HepG2 (cell line): ENCODE measurements at regions not wholly inside any gene's neighbourhood (a gene's known extent, or its start where the extent isn't known, plus 50 kb on each side); places are given as distances from the start of the nearest gene placed in this dataset.

Experiments used
- ATAC-seq: fragments of 200-7000 bp; cut with Tn5 transposase; 3 replicates; pipeline ENCODE4 v1.9.1; 2020; ENCODE audit warnings: mild to moderate bottlenecking, moderate library complexity
- BruUV-seq: library from RNA; stranded (reverse); fragments of 400-500 nt; replicated peaks from 2 replicates; lab custom pipeline; 2021; lab: Mats Ljungman, UMichigan
- CTCF ChIA-PET: fragments of 300-600 bp; formaldehyde crosslinking; extraction: SDS; loops from one replicate; lab custom pipeline; 2021; ENCODE audit warnings: low total read pairs, inconsistent platforms, low intra/inter-chr PET ratio; lab: Yijun Ruan, JAX
- POLR2A ChIA-PET: fragments of 350-600 bp; sonication (Branson Sonifier 250); formaldehyde crosslinking; loops from one replicate; lab custom pipeline; 2020; ENCODE audit warnings: antibody characterized with exemption, inconsistent platforms; lab: Yijun Ruan, JAX
- DNase-seq: peaks from one replicate; pipeline ENCODE4 v3.0.0-alpha.2; 2015; ENCODE audit warnings: low spot score
- FAIRE-seq: peaks from 3 replicates; lab custom pipeline; 2011; peaks lifted over from hg19 to GRCh38; lab: Jason Lieb, UNC
- H2AFZ ChIP-seq: one replicate; pipeline ENCODE4 v1.6.1; 2011; ENCODE audit warnings: low read length, inconsistent platforms
- H3K27ac ChIP-seq: fragments of 300-600 bp; 3 replicates; pipeline ENCODE4 v1.8.0; 2011; ENCODE audit warnings: mixed run types, mild to moderate bottlenecking, mixed read lengths, low read length, inconsistent platforms; ENCODE audit not compliant: insufficient read depth; ENCODE audit errors: extremely low read length
- H3K27me3 ChIP-seq, 2 experiments: fragments of 200-600 bp in 1 of 2; 2 replicates in 1 of 2; 3 replicates in 1 of 2; pipeline versions ENCODE4 v1.6.0 to v1.8.0; 2011; ENCODE audit warnings: low read length in 2 of 2, mild to moderate bottlenecking in 2 of 2, moderate library complexity in 2 of 2, inconsistent platforms in 1 of 2; ENCODE audit not compliant: insufficient read depth in 2 of 2, control insufficient read depth in 1 of 2
- H3K36me3 ChIP-seq, 2 experiments: fragments of 200-600 bp in 1 of 2; replicated peaks in 1 of 2; 2 replicates in 1 of 2; 3 replicates in 1 of 2; pipeline versions ENCODE4 v1.5.1 to v1.8.0; 2011; ENCODE audit warnings: low read length in 2 of 2, inconsistent platforms in 1 of 2; ENCODE audit not compliant: insufficient read depth in 2 of 2, control insufficient read depth in 1 of 2
- H3K4me1 ChIP-seq: 2 replicates; pipeline ENCODE4 v1.5.1; 2012; ENCODE audit warnings: low read length, inconsistent platforms; ENCODE audit not compliant: insufficient read depth
- H3K4me2 ChIP-seq: 2 replicates; pipeline ENCODE4 v1.6.0; 2011; ENCODE audit warnings: low read depth, low read length, inconsistent platforms
- H3K4me3 ChIP-seq, 3 experiments: fragments of 200-600 bp in 1 of 3; sonication (generic), shearing (Covaris generic) in 1 of 3; replicated peaks in 1 of 3; 2 replicates each; pipeline ENCODE4 v1.5.1; 2011 to 2016; ENCODE audit warnings: low read length in 3 of 3, inconsistent platforms in 2 of 3, low read depth in 2 of 3, mild to moderate bottlenecking in 2 of 3, control low read depth in 1 of 3, mixed read lengths in 1 of 3; ENCODE audit not compliant: insufficient read depth in 1 of 3
- H3K79me2 ChIP-seq: one replicate; pipeline ENCODE4 v1.6.1; 2011; ENCODE audit warnings: low read length, inconsistent platforms; ENCODE audit not compliant: insufficient read depth
- H3K9ac ChIP-seq: 2 replicates; pipeline ENCODE4 v1.6.0; 2011; ENCODE audit warnings: mild to moderate bottlenecking, low read depth, low read length, inconsistent platforms; ENCODE audit not compliant: insufficient read depth
- H3K9me3 ChIP-seq: 2 replicates; pipeline ENCODE4 v1.5.1; 2012; ENCODE audit warnings: mild to moderate bottlenecking, low read length
- H4K20me1 ChIP-seq: 2 replicates; pipeline ENCODE4 v1.6.0; 2011; ENCODE audit warnings: inconsistent platforms, mild to moderate bottlenecking, low read length, moderate library complexity; ENCODE audit not compliant: insufficient read depth
- ETV6 ChIP-seq: sonication (generic); formaldehyde crosslinking; conservative IDR thresholded peaks from 2 replicates; pipeline ENCODE4 v1.4.0; 2020; ENCODE audit warnings: missing genetic modification reagents
- FOXP1 ChIP-seq, 2 experiments: fragments of 450-650 bp in 1 of 2; IDR thresholded peaks; 2 replicates each; pipeline ENCODE4 v1.6.1; 2017 to 2018; ENCODE audit warnings: antibody characterized with exemption in 1 of 2
- NR2F2 ChIP-seq: IDR thresholded peaks from 2 replicates; pipeline ENCODE4 v1.6.1; 2012; ENCODE audit warnings: low read depth, inconsistent platforms, borderline replicate concordance
- SMYD3 ChIP-seq: sonication (generic); formaldehyde crosslinking; IDR thresholded peaks from 2 replicates; pipeline ENCODE4 v1.8.1; 2023; ENCODE audit warnings: mild to moderate bottlenecking, missing genetic modification reagents
- ZFX ChIP-seq: sonication (generic); formaldehyde crosslinking; IDR thresholded peaks from 2 replicates; pipeline ENCODE4 v1.4.0; 2020; ENCODE audit warnings: mild to moderate bottlenecking, low read depth, missing genetic modification reagents, moderate library complexity
- ZNF414 ChIP-seq: sonication (generic); formaldehyde crosslinking; IDR thresholded peaks from 2 replicates; pipeline ENCODE4 v1.5.0; 2020; ENCODE audit warnings: missing genetic modification reagents
- ZSCAN20 ChIP-seq: sonication (generic); formaldehyde crosslinking; IDR thresholded peaks from 2 replicates; pipeline ENCODE4 v1.4.0; 2020; ENCODE audit warnings: missing genetic modification reagents, mild to moderate bottlenecking, borderline replicate concordance
- WGBS: methylation state at CpG from one replicate; pipeline ENCODE4 v1.1.6; 2017; ENCODE audit warnings: low lambda C conversion rate; 5-methylcytosine and 5-hydroxymethylcytosine counted together
- in situ Hi-C: cut with HindIII; loops from 2 replicates; pipeline ENCODE4 v1.10.0; 2017; ENCODE audit warnings: low pct_unique_long_range_greater_than_20kb; ENCODE audit not compliant: extremely low pct_ligation_motif_present
- intact Hi-C: fragments of 100-400 bp; cut with micrococcal nuclease; formaldehyde crosslinking; loops from one replicate; pipeline ENCODE4 v1.10.0; 2022; ENCODE audit not compliant: unreplicated experiment
- TF ChIP-seq, protein P1 (sequence below): sonication (generic); formaldehyde crosslinking; IDR thresholded peaks from 2 replicates; pipeline ENCODE4 v1.4.0; 2020; ENCODE audit warnings: missing genetic modification reagents, borderline replicate concordance

- Histone ChIP-seq H4K20me1 (no peaks in the 10 kb centered on the region), H3K4me3 (no peak overlapping the region), H3K4me2 (no peak overlapping the region), H3K4me1 (no peaks in the 10 kb centered on the region), H2AFZ (no peak overlapping the region), H3K36me3 (no peaks in the 10 kb centered on the region), H3K9me3 (no peaks in the 10 kb centered on the region), H3K27me3 (no peaks in the 10 kb centered on the region)
- ATAC-seq (no peak), FAIRE-seq (no peak), DNase-seq (no peak)
- intact Hi-C loops: no loop called here
- 28% methylated on average over 7 of the region's 7 CpGs for WGBS
- no TSS peak for BruUV-seq
- CTCF ChIA-PET: no interaction called here
- TF ChIP-seq ZNF414 (CRISPR knock-in tag) (no peak), ZSCAN20 (CRISPR knock-in tag) (no peak), SMYD3 (CRISPR knock-in tag) (no peak), ETV6 (CRISPR knock-in tag) (no peak), FOXP1 (IDR thresholded peaks at IDR 0.05) (no peak), FOXP1 (CRISPR knock-in tag; IDR thresholded peaks at IDR 0.05) (no peak), NR2F2 (no peak), ZFX (CRISPR knock-in tag) (no peak)
- TF ChIP-seq, all 625 proteins: peak for 0
- Histone ChIP-seq H3K79me2 (no peaks in the 10 kb centered on the region), H3K27ac (no peak overlapping the region), H3K9ac (no peak overlapping the region)
- in situ Hi-C loops: no loop called here
- POLR2A ChIA-PET: no interaction called here
These were observed 140.2 kb upstream of the LDB2 start for GRCh38 chr4:17038510-17039176.

GRCh38 chr4:17033768-17034181 lies 135.3 kb upstream of the LDB2 start:
- FAIRE-seq (no peak), DNase-seq (no peak), ATAC-seq (no peak)
- H3K9me3 ChIP-seq: no peaks in the 10 kb centered on the region
- BruUV-seq: no TSS peak
- CTCF ChIA-PET: no interaction called here
- no peaks in the 10 kb centered on the region for H3K4me1 ChIP-seq
- H3K27me3 ChIP-seq: peaks cover 0 to 5% of the 10 kb centered on the region in 2 experiments; a peak in 1 of 5 replicates
- 38% methylated on average over 5 of the region's 5 CpGs for WGBS
- H3K27ac ChIP-seq: no peak overlapping the region
- H3K4me2 ChIP-seq: no peak overlapping the region
- no peaks in the 10 kb centered on the region for H4K20me1 ChIP-seq
- intact Hi-C loops (no loop called here), in situ Hi-C loops (no loop called here)
- no peaks in the 10 kb centered on the region for H3K79me2 ChIP-seq
- POLR2A ChIA-PET: no interaction called here
- no peak overlapping the region for H3K9ac ChIP-seq
- no peak overlapping the region for H3K4me3 ChIP-seq
- H2AFZ ChIP-seq: no peak overlapping the region
- H3K36me3 ChIP-seq: no peaks in the 10 kb centered on the region
- TF ChIP-seq, protein P1, sequence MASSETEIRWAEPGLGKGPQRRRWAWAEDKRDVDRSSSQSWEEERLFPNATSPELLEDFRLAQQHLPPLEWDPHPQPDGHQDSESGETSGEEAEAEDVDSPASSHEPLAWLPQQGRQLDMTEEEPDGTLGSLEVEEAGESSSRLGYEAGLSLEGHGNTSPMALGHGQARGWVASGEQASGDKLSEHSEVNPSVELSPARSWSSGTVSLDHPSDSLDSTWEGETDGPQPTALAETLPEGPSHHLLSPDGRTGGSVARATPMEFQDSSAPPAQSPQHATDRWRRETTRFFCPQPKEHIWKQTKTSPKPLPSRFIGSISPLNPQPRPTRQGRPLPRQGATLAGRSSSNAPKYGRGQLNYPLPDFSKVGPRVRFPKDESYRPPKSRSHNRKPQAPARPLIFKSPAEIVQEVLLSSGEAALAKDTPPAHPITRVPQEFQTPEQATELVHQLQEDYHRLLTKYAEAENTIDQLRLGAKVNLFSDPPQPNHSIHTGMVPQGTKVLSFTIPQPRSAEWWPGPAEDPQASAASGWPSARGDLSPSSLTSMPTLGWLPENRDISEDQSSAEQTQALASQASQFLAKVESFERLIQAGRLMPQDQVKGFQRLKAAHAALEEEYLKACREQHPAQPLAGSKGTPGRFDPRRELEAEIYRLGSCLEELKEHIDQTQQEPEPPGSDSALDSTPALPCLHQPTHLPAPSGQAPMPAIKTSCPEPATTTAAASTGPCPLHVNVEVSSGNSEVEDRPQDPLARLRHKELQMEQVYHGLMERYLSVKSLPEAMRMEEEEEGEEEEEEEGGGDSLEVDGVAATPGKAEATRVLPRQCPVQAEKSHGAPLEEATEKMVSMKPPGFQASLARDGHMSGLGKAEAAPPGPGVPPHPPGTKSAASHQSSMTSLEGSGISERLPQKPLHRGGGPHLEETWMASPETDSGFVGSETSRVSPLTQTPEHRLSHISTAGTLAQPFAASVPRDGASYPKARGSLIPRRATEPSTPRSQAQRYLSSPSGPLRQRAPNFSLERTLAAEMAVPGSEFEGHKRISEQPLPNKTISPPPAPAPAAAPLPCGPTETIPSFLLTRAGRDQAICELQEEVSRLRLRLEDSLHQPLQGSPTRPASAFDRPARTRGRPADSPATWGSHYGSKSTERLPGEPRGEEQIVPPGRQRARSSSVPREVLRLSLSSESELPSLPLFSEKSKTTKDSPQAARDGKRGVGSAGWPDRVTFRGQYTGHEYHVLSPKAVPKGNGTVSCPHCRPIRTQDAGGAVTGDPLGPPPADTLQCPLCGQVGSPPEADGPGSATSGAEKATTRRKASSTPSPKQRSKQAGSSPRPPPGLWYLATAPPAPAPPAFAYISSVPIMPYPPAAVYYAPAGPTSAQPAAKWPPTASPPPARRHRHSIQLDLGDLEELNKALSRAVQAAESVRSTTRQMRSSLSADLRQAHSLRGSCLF: no peak
